Thymus (tissue), 11 donors: ENCODE measurements at regions not wholly inside any gene's neighbourhood (a gene's known extent, or its start where the extent isn't known, plus 50 kb on each side); places are given as distances from the start of the nearest gene placed in this dataset.

Source experiments
- DNase-seq, 9 donors: peaks; one replicate each; pipeline ENCODE4 v3.0.0-alpha.2; 2013; ENCODE audit warnings: low spot score in 9 of 9, low read depth in 6 of 9, missing footprints in 1 of 9
- H3K27ac ChIP-seq, 2 donors: one replicate each; pipeline ENCODE4 v1.5.1; 2013; ENCODE audit warnings: control low read depth in 1 of 2, low read depth in 1 of 2, low read length in 1 of 2, mild to moderate bottlenecking in 1 of 2, moderate library complexity in 1 of 2
- H3K27me3 ChIP-seq, 2 donors: one replicate each; pipeline ENCODE4 v1.5.1; 2013; ENCODE audit warnings: low read length in 1 of 2; ENCODE audit not compliant: control insufficient read depth in 2 of 2, insufficient read depth in 1 of 2
- H3K36me3 ChIP-seq, 2 donors: one replicate each; pipeline ENCODE4 v1.5.1; 2013; ENCODE audit warnings: low read length in 1 of 2, mild to moderate bottlenecking in 1 of 2, moderate library complexity in 1 of 2; ENCODE audit not compliant: control insufficient read depth in 2 of 2, insufficient read depth in 2 of 2
- H3K4me1 ChIP-seq, 2 donors: one replicate each; pipeline ENCODE4 v1.5.1; 2013; ENCODE audit warnings: low read length in 2 of 2; ENCODE audit not compliant: control insufficient read depth in 2 of 2, insufficient read depth in 2 of 2
- H3K4me3 ChIP-seq, 2 donors: one replicate each; pipeline ENCODE4 v1.5.1; 2013; ENCODE audit warnings: low read length in 2 of 2, control low read depth in 1 of 2, mild to moderate bottlenecking in 1 of 2
- H3K9me3 ChIP-seq, 2 donors: one replicate each; pipeline ENCODE4 v1.5.1; 2013; ENCODE audit warnings: low read length in 1 of 2, mild to moderate bottlenecking in 1 of 2; ENCODE audit not compliant: control insufficient read depth in 2 of 2, insufficient read depth in 1 of 2
- WGBS: extraction: QIAGEN DNeasy Blood & Tissue Kit; methylation state at CpG from one replicate; pipeline ENCODE4 v1.1.7; 2013; 5-methylcytosine and 5-hydroxymethylcytosine counted together
- donor health status: healthy.

- H3K27me3 ChIP-seq = no peaks in the 10 kb centered on the region
- peaks cover 3 to 6% of the 10 kb centered on the region in 2 donors for H3K9me3 ChIP-seq
- no peak for DNase-seq
- no peak overlapping the region for H3K4me3 ChIP-seq
- WGBS = 81% methylated on average over 2 of the region's 2 CpGs
- no peaks in the 10 kb centered on the region for H3K36me3 ChIP-seq
- H3K27ac ChIP-seq = no peak overlapping the region
- no peaks in the 10 kb centered on the region for H3K4me1 ChIP-seq
Observed at GRCh38 chr4:160136021-160136420, 1033.1 kb downstream of the RAPGEF2 start.

- Histone ChIP-seq H3K36me3 (no peaks in the 10 kb centered on the region), H3K27me3 (no peaks in the 10 kb centered on the region), H3K27ac (no peak overlapping the region), H3K4me1 (no peaks in the 10 kb centered on the region), H3K9me3 (no peaks in the 10 kb centered on the region), H3K4me3 (no peak overlapping the region)
- no peak for DNase-seq
Observed at GRCh38 chr4:160141206-160141605, 1038.3 kb downstream of the RAPGEF2 start.

GRCh38 chr4:160142579-160142978 lies 1039.7 kb downstream of the RAPGEF2 start:
- WGBS = 80% methylated on average over 2 of the region's 2 CpGs
- no peaks in the 10 kb centered on the region for H3K9me3 ChIP-seq
- DNase-seq = no peak

GRCh38 chr4:160143574-160143973 lies 1040.7 kb downstream of the RAPGEF2 start:
- Histone ChIP-seq H3K4me3 (no peak overlapping the region), H3K4me1 (no peaks in the 10 kb centered on the region)
- 88% methylated on average over 3 of the region's 3 CpGs for WGBS

More at GRCh38 chr4:160142579-160142978, 1039.7 kb downstream of the RAPGEF2 start:
- no peaks in the 10 kb centered on the region for H3K4me1 ChIP-seq
- no peak overlapping the region for H3K4me3 ChIP-seq
- no peaks in the 10 kb centered on the region for H3K27me3 ChIP-seq
- H3K36me3 ChIP-seq = no peaks in the 10 kb centered on the region
- H3K27ac ChIP-seq = no peak overlapping the region

GRCh38 chr4:160159457-160159856 lies 1056.6 kb downstream of the RAPGEF2 start:
- peaks cover 0 to 12% of the 10 kb centered on the region in 2 donors for H3K9me3 ChIP-seq
- H3K36me3 ChIP-seq = no peaks in the 10 kb centered on the region
- no peaks in the 10 kb centered on the region for H3K27me3 ChIP-seq
- DNase-seq = no peak
- H3K4me3 ChIP-seq = no peak overlapping the region
- WGBS = 95% methylated on average over 15 of the region's 15 CpGs
- no peak overlapping the region for H3K27ac ChIP-seq
- no peaks in the 10 kb centered on the region for H3K4me1 ChIP-seq

More at GRCh38 chr4:160143574-160143973, 1040.7 kb downstream of the RAPGEF2 start:
- no peak overlapping the region for H3K27ac ChIP-seq
- no peaks in the 10 kb centered on the region for H3K27me3 ChIP-seq
- no peaks in the 10 kb centered on the region for H3K36me3 ChIP-seq
- DNase-seq = no peak
- no peaks in the 10 kb centered on the region for H3K9me3 ChIP-seq

GRCh38 chr4:160161026-160161425 lies 1058.1 kb downstream of the RAPGEF2 start:
- Histone ChIP-seq H3K9me3 (peaks cover 0 to 12% of the 10 kb centered on the region in 2 donors), H3K4me1 (no peaks in the 10 kb centered on the region), H3K36me3 (no peaks in the 10 kb centered on the region), H3K27me3 (no peaks in the 10 kb centered on the region), H3K27ac (no peak overlapping the region), H3K4me3 (no peak overlapping the region)
- DNase-seq = no peak
- WGBS = 65% methylated on average over 1 of the region's 1 CpG

- Histone ChIP-seq H3K9me3 (peaks cover 0 to 6% of the 10 kb centered on the region in 2 donors), H3K4me1 (no peaks in the 10 kb centered on the region), H3K27me3 (no peaks in the 10 kb centered on the region), H3K36me3 (no peaks in the 10 kb centered on the region), H3K27ac (no peak overlapping the region), H3K4me3 (no peak overlapping the region)
- WGBS = 76% methylated on average over 8 of the region's 8 CpGs
- no peak for DNase-seq
Observed at GRCh38 chr4:160175064-160175643, 1072.3 kb downstream of the RAPGEF2 start.

GRCh38 chr4:160180211-160180610 lies 1077.3 kb downstream of the RAPGEF2 start:
- WGBS = 86% methylated on average over 2 of the region's 2 CpGs
- Histone ChIP-seq H3K27ac (no peak overlapping the region), H3K9me3 (peaks cover 0 to 2% of the 10 kb centered on the region in 2 donors), H3K27me3 (no peaks in the 10 kb centered on the region), H3K36me3 (no peaks in the 10 kb centered on the region), H3K4me3 (no peak overlapping the region), H3K4me1 (no peaks in the 10 kb centered on the region)
- DNase-seq = no peak

GRCh38 chr4:160182727-160183126 lies 1079.8 kb downstream of the RAPGEF2 start:
- Histone ChIP-seq H3K4me1 (no peaks in the 10 kb centered on the region), H3K9me3 (no peaks in the 10 kb centered on the region), H3K27ac (no peak overlapping the region), H3K4me3 (no peak overlapping the region), H3K27me3 (no peaks in the 10 kb centered on the region), H3K36me3 (no peaks in the 10 kb centered on the region)
- 91% methylated on average over 2 of the region's 2 CpGs for WGBS
- no peak for DNase-seq
